ENCODE measurements at regions not wholly inside any gene's neighbourhood (a gene's known extent, or its start where the extent isn't known, plus 50 kb on each side); places are given as distances from the start of the nearest gene placed in this dataset.

DNA sequence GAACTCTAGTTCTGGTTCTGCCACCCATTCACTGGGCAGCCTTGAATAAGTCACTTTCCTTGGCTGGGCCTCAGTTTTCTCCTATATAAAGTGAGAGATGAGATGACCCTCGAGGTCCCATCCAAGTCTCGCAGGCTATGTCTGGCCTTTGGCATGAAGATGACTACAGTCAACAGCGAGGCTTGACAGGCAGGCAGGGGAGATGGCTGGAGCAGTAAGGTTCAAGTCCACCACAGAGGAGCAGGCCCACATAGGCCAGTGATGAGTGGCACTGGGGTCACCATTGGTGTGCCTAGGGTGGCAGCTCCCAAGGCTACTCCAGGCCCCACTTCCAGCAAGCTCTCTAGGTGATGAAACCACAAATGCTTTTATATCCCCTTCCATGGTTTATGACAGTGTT, 161.4 kb downstream of the ZFP36L2 start:
- TF ChIP-seq, protein P1, sequence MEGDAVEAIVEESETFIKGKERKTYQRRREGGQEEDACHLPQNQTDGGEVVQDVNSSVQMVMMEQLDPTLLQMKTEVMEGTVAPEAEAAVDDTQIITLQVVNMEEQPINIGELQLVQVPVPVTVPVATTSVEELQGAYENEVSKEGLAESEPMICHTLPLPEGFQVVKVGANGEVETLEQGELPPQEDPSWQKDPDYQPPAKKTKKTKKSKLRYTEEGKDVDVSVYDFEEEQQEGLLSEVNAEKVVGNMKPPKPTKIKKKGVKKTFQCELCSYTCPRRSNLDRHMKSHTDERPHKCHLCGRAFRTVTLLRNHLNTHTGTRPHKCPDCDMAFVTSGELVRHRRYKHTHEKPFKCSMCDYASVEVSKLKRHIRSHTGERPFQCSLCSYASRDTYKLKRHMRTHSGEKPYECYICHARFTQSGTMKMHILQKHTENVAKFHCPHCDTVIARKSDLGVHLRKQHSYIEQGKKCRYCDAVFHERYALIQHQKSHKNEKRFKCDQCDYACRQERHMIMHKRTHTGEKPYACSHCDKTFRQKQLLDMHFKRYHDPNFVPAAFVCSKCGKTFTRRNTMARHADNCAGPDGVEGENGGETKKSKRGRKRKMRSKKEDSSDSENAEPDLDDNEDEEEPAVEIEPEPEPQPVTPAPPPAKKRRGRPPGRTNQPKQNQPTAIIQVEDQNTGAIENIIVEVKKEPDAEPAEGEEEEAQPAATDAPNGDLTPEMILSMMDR (conservative IDR thresholded peaks at IDR 0.05; ENCODE audit: low read depth, low read length) = no peak
- TF ChIP-seq EZH2 (IDR thresholded peaks at IDR 0.05; ENCODE audit: borderline replicate concordance, low read depth, low read length, poor library complexity, severe bottlenecking) = no peak
